AG04449 (cell line): ENCODE measurements at regions not wholly inside any gene's neighbourhood (a gene's known extent, or its start where the extent isn't known, plus 50 kb on each side); places are given as distances from the start of the nearest gene placed in this dataset.

Experiments
- CTCF ChIA-PET: fragments of 350-600 bp; formaldehyde crosslinking; extraction: SDS; loops from one replicate; lab custom pipeline; 2021; ENCODE audit warnings: antibody characterized with exemption; lab: Yijun Ruan, JAX
- POLR2A ChIA-PET: fragments of 400-600, 350-600 bp; formaldehyde crosslinking; extraction: SDS; loops from one replicate; lab custom pipeline; 2020; ENCODE audit warnings: antibody characterized with exemption, inconsistent platforms; lab: Yijun Ruan, JAX
- DNase-seq: peaks from one replicate; pipeline ENCODE4 v3.0.0-alpha.2; 2010; ENCODE audit warnings: low read depth, low spot score
- H3K4me3 ChIP-seq: 2 replicates; pipeline ENCODE4 v1.5.1; 2011; ENCODE audit warnings: low read depth, mild to moderate bottlenecking, control low read depth, low read length
- TF ChIP-seq, protein P1 (sequence below): IDR thresholded peaks from one replicate; pipeline ENCODE4 v1.5.1; 2011; ENCODE audit warnings: mild to moderate bottlenecking, moderate library complexity, low read length, control low read depth, inconsistent platforms; ENCODE audit not compliant: insufficient read depth; ENCODE audit errors: missing control alignments

GRCh38 chr5:67515762-67516161 is 319.2 kb upstream of the CD180 start:
- no peak for DNase-seq
- H3K4me3 ChIP-seq, result no peak overlapping the region
- ChIA-PET POLR2A (no interaction called here), CTCF (interaction anchor here (0.6 kb wide), 1 partner anchor 764 kb away, joined by 4 read pairs; no protein-coding TSS in a partner anchor)
- TF ChIP-seq, protein P1, sequence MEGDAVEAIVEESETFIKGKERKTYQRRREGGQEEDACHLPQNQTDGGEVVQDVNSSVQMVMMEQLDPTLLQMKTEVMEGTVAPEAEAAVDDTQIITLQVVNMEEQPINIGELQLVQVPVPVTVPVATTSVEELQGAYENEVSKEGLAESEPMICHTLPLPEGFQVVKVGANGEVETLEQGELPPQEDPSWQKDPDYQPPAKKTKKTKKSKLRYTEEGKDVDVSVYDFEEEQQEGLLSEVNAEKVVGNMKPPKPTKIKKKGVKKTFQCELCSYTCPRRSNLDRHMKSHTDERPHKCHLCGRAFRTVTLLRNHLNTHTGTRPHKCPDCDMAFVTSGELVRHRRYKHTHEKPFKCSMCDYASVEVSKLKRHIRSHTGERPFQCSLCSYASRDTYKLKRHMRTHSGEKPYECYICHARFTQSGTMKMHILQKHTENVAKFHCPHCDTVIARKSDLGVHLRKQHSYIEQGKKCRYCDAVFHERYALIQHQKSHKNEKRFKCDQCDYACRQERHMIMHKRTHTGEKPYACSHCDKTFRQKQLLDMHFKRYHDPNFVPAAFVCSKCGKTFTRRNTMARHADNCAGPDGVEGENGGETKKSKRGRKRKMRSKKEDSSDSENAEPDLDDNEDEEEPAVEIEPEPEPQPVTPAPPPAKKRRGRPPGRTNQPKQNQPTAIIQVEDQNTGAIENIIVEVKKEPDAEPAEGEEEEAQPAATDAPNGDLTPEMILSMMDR, result no peak

DNA sequence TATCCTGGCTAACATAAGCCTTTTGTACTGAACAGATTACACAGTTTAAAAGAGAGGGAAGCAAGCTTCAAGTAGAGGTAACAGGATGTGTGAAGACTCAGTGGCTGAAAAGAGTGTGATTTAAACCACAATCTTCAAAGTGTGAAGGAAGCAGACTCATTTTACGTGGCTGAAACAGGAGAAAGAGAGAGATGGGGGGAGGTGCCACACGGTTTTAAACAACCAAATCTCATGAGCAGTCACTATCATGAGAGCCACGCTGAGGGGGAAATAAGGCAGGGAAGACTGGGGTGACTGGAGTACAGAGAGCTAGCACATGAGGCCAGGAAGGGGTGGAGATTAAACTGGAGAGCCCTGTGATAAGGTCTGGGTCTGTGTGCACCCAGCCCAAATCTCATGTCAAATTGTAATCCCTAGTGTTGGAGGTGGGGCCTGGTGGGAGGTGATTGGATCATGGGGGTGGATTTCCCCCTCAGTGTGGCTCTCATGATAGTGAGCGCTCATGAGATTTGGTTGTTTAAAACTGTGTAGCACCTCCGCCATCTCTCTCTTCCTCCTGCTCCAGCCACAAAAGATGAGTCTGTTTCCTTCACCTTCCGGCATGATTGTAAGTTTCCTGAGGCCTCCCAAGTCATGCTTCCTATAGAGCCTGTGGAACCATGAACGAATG is 318.6 kb upstream of the CD180 start:
- CTCF ChIA-PET, result no interaction called here
- no peak for DNase-seq
- POLR2A ChIA-PET, result no interaction called here
- TF ChIP-seq, protein P1, result no peak
- H3K4me3 ChIP-seq, result no peak overlapping the region

- no peak overlapping the region for H3K4me3 ChIP-seq
- CTCF ChIA-PET, result no interaction called here
- no peak for DNase-seq
- TF ChIP-seq, protein P1, result no peak
- POLR2A ChIA-PET, result no interaction called here
Observed at GRCh38 chr5:67512758-67513157, 316.2 kb upstream of the CD180 start.

DNA sequence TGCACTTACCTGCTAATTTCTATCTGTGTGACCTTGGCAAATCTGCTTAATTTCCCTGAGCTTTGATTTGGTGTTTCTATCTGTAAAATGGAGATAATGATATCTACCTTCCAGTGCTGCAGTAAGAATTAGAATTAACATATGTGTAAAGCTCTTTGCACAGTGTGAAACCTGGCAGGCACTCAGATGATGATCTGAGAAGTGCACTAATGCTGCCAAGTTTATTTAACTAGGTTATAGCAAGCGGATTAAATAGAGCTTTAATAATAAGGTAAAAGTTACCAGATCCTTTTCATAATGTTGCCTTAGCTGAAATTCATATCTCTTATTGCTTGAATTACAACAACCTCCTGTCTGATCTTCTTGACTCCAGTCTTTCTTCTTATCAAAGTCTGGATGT is 315.3 kb upstream of the CD180 start:
- ChIA-PET CTCF (no interaction called here), POLR2A (no interaction called here)
- TF ChIP-seq, protein P1, result no peak

GRCh38 chr5:67510204-67510603 is 313.6 kb upstream of the CD180 start:
- ChIA-PET POLR2A (no interaction called here), CTCF (no interaction called here)
- no peak overlapping the region for H3K4me3 ChIP-seq
- no peak for DNase-seq
- TF ChIP-seq, protein P1, result no peak

More for the DNA sequence above, 315.3 kb upstream of the CD180 start:
- H3K4me3 ChIP-seq, result no peak overlapping the region
- no peak for DNase-seq

DNA sequence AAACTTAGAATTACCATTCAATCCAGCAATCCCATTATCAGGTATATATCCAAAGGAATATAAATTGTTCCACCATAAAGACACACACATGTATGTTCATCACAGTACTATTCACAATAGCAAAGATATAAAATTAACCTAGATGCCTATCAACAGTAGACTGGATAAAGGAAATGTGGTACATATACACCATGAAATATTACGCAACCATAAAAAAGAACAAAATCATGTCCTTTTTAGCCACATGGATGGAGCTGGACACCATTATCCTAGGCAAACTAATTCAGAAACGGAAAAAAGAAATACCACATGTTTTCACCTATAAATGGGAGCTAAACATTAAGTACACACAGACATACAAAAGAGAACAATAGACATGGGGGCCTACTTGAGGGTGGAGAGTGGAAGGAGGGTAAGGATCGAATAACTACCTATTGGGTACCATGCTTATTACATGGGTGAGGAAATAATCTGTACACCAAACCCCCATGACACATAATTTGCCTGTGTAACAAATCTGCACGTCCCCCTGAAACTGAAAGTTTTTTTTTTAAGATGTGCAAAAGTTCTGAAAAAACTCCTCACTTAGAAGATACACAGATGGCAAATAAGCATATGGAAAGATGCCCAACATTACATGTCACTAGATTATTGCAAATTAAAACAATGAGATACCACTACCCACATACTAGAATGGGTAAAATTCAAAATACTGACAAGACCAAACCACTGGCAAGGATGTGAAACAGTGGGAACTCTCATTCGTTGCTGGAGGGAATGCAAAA is 313.0 kb upstream of the CD180 start:
- POLR2A ChIA-PET, result no interaction called here
- TF ChIP-seq, protein P1, result no peak
- DNase-seq, result no peak
- CTCF ChIA-PET, result no interaction called here
- no peak overlapping the region for H3K4me3 ChIP-seq
